ENCODE measurements at regions not wholly inside any gene's neighbourhood (a gene's known extent, or its start where the extent isn't known, plus 50 kb on each side); places are given as distances from the start of the nearest gene placed in this dataset.
A peak's percentile ranks its signal among the peaks of the same experiment; 100 is the strongest.

DNA sequence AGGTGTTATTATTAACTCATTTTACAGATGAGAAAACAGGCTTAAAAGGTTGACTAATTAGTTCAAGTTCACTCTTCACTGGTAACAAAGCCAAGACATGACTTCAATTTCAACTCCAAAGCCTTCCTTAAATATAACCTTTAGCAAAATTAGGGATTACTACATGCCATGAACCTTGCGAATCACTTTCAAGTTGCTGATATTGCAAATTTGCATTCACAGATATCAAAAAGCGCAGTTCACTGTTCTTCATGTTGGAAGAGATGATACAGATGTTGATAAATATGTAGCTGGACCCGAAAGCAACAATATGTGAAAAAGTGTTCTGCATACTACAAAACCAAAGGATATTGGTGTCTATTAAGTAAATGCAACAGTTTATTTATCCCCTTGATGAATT lies 210.8 kb upstream of the GYPA start:
- CTCF ChIA-PET: no interaction called here
- Histone ChIP-seq H3K36me3 (ENCODE audit: control insufficient read depth, insufficient read depth, low read length) (no peaks in the 10 kb centered on the region), H3K4me3 (ENCODE audit: low read depth, low read length) (no peak overlapping the region), H3K27me3 (ENCODE audit: control insufficient read depth, insufficient read depth, low read length) (peaks cover 10% of the 10 kb centered on the region)
- no peak for DNase-seq (ENCODE audit: low read depth)
- POLR2A ChIA-PET: no interaction called here
- TF ChIP-seq, protein P1, sequence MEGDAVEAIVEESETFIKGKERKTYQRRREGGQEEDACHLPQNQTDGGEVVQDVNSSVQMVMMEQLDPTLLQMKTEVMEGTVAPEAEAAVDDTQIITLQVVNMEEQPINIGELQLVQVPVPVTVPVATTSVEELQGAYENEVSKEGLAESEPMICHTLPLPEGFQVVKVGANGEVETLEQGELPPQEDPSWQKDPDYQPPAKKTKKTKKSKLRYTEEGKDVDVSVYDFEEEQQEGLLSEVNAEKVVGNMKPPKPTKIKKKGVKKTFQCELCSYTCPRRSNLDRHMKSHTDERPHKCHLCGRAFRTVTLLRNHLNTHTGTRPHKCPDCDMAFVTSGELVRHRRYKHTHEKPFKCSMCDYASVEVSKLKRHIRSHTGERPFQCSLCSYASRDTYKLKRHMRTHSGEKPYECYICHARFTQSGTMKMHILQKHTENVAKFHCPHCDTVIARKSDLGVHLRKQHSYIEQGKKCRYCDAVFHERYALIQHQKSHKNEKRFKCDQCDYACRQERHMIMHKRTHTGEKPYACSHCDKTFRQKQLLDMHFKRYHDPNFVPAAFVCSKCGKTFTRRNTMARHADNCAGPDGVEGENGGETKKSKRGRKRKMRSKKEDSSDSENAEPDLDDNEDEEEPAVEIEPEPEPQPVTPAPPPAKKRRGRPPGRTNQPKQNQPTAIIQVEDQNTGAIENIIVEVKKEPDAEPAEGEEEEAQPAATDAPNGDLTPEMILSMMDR (IDR thresholded peaks at IDR 0.05; ENCODE audit: insufficient read depth, low read depth, low read length): no peak

DNA sequence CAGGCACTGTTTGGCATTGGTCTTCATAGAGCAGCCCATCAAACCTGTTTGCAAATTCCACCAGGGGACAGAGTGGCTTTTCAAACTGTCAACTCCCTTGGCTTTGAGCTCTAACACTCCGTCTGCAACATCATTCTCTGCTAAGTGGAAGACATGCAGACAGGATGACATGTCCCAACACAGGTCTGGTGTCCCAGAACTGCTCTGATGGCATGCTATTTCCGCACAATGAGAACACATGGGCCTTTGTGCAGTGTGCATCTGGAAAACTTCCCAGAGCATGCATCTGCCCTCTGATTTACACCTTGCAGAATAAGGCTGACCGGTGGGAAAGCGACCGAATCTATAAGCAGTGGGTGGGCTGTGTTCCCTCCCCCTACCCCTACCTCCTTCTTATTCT lies 212.8 kb upstream of the GYPA start:
- TF ChIP-seq, protein P1 (IDR thresholded peaks at IDR 0.05; ENCODE audit: insufficient read depth, low read depth, low read length): no peak
- H3K36me3 ChIP-seq (ENCODE audit: control insufficient read depth, insufficient read depth, low read length): no peaks in the 10 kb centered on the region
- H3K27me3 ChIP-seq (ENCODE audit: control insufficient read depth, insufficient read depth, low read length): peaks cover 13% of the 10 kb centered on the region
- no peak overlapping the region for H3K4me3 ChIP-seq (ENCODE audit: low read depth, low read length)
- ChIA-PET POLR2A (no interaction called here), CTCF (no interaction called here)
- no peak for DNase-seq (ENCODE audit: low read depth)

DNA sequence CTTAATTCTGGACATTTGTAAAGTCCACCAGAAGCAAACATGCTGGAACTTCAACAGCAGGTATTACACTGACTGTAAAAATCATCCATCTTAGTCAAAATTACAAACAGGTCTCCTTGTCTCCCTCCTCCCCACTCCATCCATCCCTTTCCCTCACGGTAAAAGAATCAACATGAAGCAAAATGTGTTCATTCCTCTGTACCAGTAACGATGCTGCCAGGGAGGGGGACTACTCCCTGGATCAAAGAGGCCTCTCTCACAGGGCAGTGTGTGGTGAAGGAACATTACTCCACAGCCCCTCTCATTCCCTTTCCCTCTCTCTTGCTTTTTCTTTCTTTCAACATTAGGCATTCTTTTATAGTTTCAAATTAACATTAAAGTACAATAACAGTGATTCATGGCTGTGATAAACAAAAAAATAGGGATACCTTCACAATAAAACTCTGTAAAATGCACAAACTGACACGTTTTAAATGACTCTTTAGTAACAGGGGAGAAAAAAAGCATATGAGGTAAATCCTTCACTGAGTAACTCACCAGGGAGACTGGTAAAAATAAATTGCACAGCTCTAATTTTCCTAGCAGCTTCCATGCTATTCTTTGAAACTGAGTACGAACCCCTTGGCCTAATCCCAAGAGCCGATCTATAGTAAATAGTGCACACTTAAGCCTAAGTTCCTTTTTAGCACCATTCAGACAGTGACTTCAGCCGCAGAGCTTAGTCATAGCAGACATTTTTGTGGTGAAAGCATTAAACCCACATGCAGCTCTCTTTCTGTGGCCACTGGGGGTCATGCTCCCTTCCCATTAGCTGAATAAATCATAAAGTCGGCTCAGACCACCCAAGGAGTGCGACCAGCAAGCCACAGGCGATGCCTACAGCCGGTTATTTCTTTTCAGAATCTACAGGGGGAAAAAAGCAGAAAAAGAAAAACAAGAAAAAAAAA lies 215.6 kb upstream of the GYPA start:
- Histone ChIP-seq H3K36me3 (ENCODE audit: control insufficient read depth, insufficient read depth, low read length) (no peaks in the 10 kb centered on the region), H3K4me3 (ENCODE audit: low read depth, low read length) (no peak overlapping the region), H3K27me3 (ENCODE audit: control insufficient read depth, insufficient read depth, low read length) (peaks cover 16% of the 10 kb centered on the region)
- TF ChIP-seq, protein P1 (IDR thresholded peaks at IDR 0.05; ENCODE audit: insufficient read depth, low read depth, low read length): no peak
- peak; percentile 44 for DNase-seq (ENCODE audit: low read depth)
- ChIA-PET POLR2A (no interaction called here), CTCF (no interaction called here)

DNA sequence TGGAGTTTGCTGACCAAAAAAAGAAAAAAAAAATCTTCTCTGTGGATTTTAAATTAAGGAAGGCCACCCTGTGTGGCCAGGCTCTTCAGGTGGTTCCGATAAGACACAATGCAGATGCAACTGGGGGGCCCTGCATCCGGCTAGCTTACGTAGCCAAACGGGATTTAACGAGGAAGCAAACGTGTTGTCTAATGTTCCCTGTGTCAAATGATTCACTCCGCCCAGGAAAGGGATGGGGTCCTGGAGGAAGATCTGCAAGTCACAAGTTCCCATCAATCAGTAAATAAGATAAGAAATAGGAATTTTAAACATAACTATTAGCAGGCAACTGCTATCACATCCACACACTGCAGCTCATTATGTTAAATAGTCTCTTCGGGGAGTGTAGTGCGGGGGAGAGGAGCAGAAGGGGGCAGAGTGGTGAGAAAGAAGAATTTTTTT lies 216.4 kb upstream of the GYPA start:
- POLR2A ChIA-PET: no interaction called here
- DNase-seq (ENCODE audit: low read depth): no peak
- CTCF ChIA-PET: no interaction called here
- H3K27me3 ChIP-seq (ENCODE audit: control insufficient read depth, insufficient read depth, low read length): peaks cover 18% of the 10 kb centered on the region
- TF ChIP-seq, protein P1 (IDR thresholded peaks at IDR 0.05; ENCODE audit: insufficient read depth, low read depth, low read length): no peak
- H3K36me3 ChIP-seq (ENCODE audit: control insufficient read depth, insufficient read depth, low read length): no peaks in the 10 kb centered on the region
- H3K4me3 ChIP-seq (ENCODE audit: low read depth, low read length): no peak overlapping the region

DNA sequence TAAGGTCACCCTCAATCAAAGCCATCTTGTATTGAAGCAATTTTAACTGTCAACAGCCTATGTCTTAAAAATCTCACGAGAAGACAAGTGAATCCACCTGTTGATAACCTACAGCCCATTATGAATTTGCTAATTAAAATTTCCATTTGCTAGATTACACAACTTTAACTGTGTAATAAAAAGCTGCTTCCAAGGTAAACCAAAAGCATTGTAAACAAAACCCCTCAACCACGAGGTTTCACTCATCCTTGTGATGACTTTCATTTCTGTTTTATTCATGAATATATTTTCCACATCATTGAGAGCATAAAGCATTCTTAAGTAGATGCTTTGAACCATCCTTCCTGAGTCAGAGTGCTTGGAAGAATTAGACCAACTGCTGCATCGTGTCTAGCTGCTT lies 217.5 kb upstream of the GYPA start:
- Histone ChIP-seq H3K4me3 (ENCODE audit: low read depth, low read length) (no peak overlapping the region), H3K27me3 (ENCODE audit: control insufficient read depth, insufficient read depth, low read length) (peaks cover 17% of the 10 kb centered on the region), H3K36me3 (ENCODE audit: control insufficient read depth, insufficient read depth, low read length) (no peaks in the 10 kb centered on the region)
- POLR2A ChIA-PET: no interaction called here
- TF ChIP-seq, protein P1 (IDR thresholded peaks at IDR 0.05; ENCODE audit: insufficient read depth, low read depth, low read length): no peak
- no peak for DNase-seq (ENCODE audit: low read depth)
- CTCF ChIA-PET: no interaction called here
